Testis (tissue), 2 donors: ENCODE measurements at regions not wholly inside any gene's neighbourhood (a gene's known extent, or its start where the extent isn't known, plus 50 kb on each side); places are given as distances from the start of the nearest gene placed in this dataset.

Experiments
- DNase-seq: peaks from one replicate; pipeline ENCODE4 v3.0.0-alpha.2; 2019
- H3K27ac ChIP-seq, 2 donors: fragments of 200-600 bp; sonication (generic); one replicate each; pipeline ENCODE4 v1.5.1; 2019
- H3K27me3 ChIP-seq: fragments of 200-600 bp; sonication (generic); one replicate; pipeline ENCODE4 v1.5.1; 2019
- H3K36me3 ChIP-seq: fragments of 200-600 bp; sonication (generic); one replicate; pipeline ENCODE4 v1.5.1; 2017; ENCODE audit warnings: low read depth; ENCODE audit errors: missing control alignments
- H3K4me1 ChIP-seq: fragments of 200-600 bp; sonication (generic); one replicate; pipeline ENCODE4 v1.5.1; 2019
- H3K4me3 ChIP-seq, 2 donors: fragments of 200-600 bp; sonication (generic); one replicate each; pipeline ENCODE4 v1.5.1; 2017 to 2019
- H3K9me3 ChIP-seq: fragments of 200-600 bp; sonication (generic); one replicate; pipeline ENCODE4 v1.5.1; 2017
- CTCF ChIP-seq, 3 experiments: fragments of 450-650 bp in 2 of 3; fragments of 200-600 bp in 1 of 3; sonication (generic) in 1 of 3; IDR thresholded peaks; one replicate each; pipeline ENCODE4 v1.5.1; 2016 to 2019; ENCODE audit warnings: antibody characterized with exemption in 3 of 3, mild to moderate bottlenecking in 2 of 3, moderate library complexity in 1 of 3
- POLR2A ChIP-seq: fragments of 450-650 bp; IDR thresholded peaks from one replicate; pipeline ENCODE4 v1.6.1; 2017; ENCODE audit warnings: antibody characterized with exemption, mild to moderate bottlenecking, moderate library complexity
- WGBS, 2 donors: methylation state at CpG; one replicate each; pipeline ENCODE4 v1.1.5; 2018; 5-methylcytosine and 5-hydroxymethylcytosine counted together
- intact Hi-C: fragments of 100-400 bp; cut with DNase I; formaldehyde crosslinking; loops from one replicate; pipeline ENCODE4 v1.15.1; 2023; ENCODE audit warnings: low total_unique reads

- 57 to 60% methylated on average over 7 of the region's 7 CpGs for WGBS, 2 donors
- Histone ChIP-seq H3K4me3 (no peak overlapping the region), H3K9me3 (no peaks in the 10 kb centered on the region), H3K27ac (no peak overlapping the region), H3K36me3 (no peaks in the 10 kb centered on the region), H3K4me1 (no peaks in the 10 kb centered on the region), H3K27me3 (no peaks in the 10 kb centered on the region)
- TF ChIP-seq POLR2A (no peak), CTCF (IDR thresholded peaks at IDR 0.05) (no peak)
- intact Hi-C loops: no loop called here
- no peak for DNase-seq
These were observed 75.6 kb upstream of the TEAD1 start for GRCh38 chr11:12598330-12599256.

GRCh38 chr11:12599408-12600143 is 74.6 kb upstream of the TEAD1 start:
- Histone ChIP-seq H3K4me3 (no peak overlapping the region), H3K4me1 (no peaks in the 10 kb centered on the region), H3K27me3 (no peaks in the 10 kb centered on the region), H3K27ac (no peak overlapping the region), H3K9me3 (no peaks in the 10 kb centered on the region), H3K36me3 (no peaks in the 10 kb centered on the region)
- no peak for TF ChIP-seq POLR2A
- TF ChIP-seq CTCF (IDR thresholded peaks at IDR 0.05): peak; percentile 59 to 77 (median 76)
- intact Hi-C loops: no loop called here
- peak; percentile 75 for DNase-seq
- WGBS, 2 donors: 28 to 42% methylated on average over 14 to 15 of the region's 15 CpGs

- no peaks in the 10 kb centered on the region for H3K27me3 ChIP-seq
- no peak overlapping the region for H3K27ac ChIP-seq
- DNase-seq: no peak
- intact Hi-C loops: no loop called here
- H3K4me3 ChIP-seq: no peak overlapping the region
- WGBS, 2 donors: 80 to 85% methylated on average over 6 of the region's 6 CpGs
- H3K36me3 ChIP-seq: no peaks in the 10 kb centered on the region
- H3K9me3 ChIP-seq: no peaks in the 10 kb centered on the region
- no peak for TF ChIP-seq CTCF (IDR thresholded peaks at IDR 0.05)
- no peak for TF ChIP-seq POLR2A
- no peaks in the 10 kb centered on the region for H3K4me1 ChIP-seq
These were observed 73.4 kb upstream of the TEAD1 start for GRCh38 chr11:12600829-12601228.

DNA sequence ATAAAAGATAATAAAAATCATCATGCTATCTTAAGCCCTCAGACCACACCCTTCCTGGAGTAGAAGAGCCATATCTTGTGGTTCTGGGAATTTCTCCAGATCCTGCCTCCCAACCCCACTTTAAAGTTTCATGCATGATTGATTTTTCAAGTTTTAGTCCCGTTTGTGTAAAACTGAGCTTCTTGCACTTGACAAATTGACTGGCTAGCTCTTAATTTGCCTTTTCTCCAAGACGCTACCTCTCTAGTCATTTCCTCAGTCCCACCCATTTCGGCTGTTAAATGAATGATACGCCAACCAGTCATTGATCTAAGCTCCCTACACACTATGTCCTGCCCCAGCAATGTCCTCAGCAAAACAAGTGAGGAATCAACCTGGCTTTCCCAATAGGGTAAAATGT is 71.8 kb upstream of the TEAD1 start:
- no peaks in the 10 kb centered on the region for H3K4me1 ChIP-seq
- H3K27ac ChIP-seq: no peak overlapping the region
- no peaks in the 10 kb centered on the region for H3K36me3 ChIP-seq
- no peak for DNase-seq
- no peak overlapping the region for H3K4me3 ChIP-seq
- TF ChIP-seq POLR2A (no peak), CTCF (IDR thresholded peaks at IDR 0.05) (no peak)
- H3K27me3 ChIP-seq: no peaks in the 10 kb centered on the region
- H3K9me3 ChIP-seq: no peaks in the 10 kb centered on the region
- 82 to 94% methylated on average over 4 of the region's 4 CpGs for WGBS, 2 donors
- intact Hi-C loops: no loop called here
